ENCODE measurements at regions not wholly inside any gene's neighbourhood (a gene's known extent, or its start where the extent isn't known, plus 50 kb on each side); places are given as distances from the start of the nearest gene placed in this dataset.

DNA sequence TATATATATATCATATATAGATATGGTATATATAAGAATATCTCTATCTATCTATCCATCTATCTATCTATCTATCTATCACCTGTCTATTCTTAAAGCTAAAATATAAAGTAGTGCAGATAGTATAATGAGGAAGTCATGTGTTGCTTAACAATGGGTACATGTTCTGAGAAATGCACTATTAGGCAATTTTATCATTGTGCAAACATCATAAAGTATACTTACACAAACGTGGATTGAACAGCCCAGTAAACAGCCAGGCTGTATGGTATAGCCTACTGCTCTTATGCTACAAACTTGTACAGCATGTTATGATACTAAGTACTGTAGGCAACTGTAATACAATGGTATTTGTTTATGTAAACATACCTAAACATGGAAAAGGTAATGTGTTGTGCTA is 621.0 kb upstream of the NCAM2 start:
- ChIA-PET CTCF (no interaction called here), POLR2A (no interaction called here)
- no peak overlapping the region for H3K27ac ChIP-seq (ENCODE audit: low read depth, low read length)
- Mint-ChIP-seq H3K4me3 (no peak overlapping the region), H3K27me3 (no peaks in the 10 kb centered on the region), H3K27ac (no peak overlapping the region), H3K9me3 (peaks cover 0 to 7% (median 3%) of the 10 kb centered on the region in 11 donors), H3K4me1 (no peaks in the 10 kb centered on the region), H3K36me3 (no peaks in the 10 kb centered on the region)
- no peaks in the 10 kb centered on the region for H3K27me3 ChIP-seq (ENCODE audit: control insufficient read depth in 2 of 2, insufficient read depth in 2 of 2, low read length in 2 of 2)
- H3K9me3 ChIP-seq (ENCODE audit: control insufficient read depth in 2 of 3, low read length in 3 of 3), result no peaks in the 10 kb centered on the region
- H3K4me3 ChIP-seq (ENCODE audit: low read length), result no peak overlapping the region
- H3K4me1 ChIP-seq (ENCODE audit: control insufficient read depth in 2 of 2, insufficient read depth in 2 of 2, low read length in 2 of 2), result no peaks in the 10 kb centered on the region
- intact Hi-C loops (cut with micrococcal nuclease), result no loop called here
- DNase-seq (no peak), ATAC-seq (no peak)
- no peaks in the 10 kb centered on the region for H3K36me3 ChIP-seq (ENCODE audit: control insufficient read depth in 2 of 3, insufficient read depth in 3 of 3, low read length in 3 of 3)

DNA sequence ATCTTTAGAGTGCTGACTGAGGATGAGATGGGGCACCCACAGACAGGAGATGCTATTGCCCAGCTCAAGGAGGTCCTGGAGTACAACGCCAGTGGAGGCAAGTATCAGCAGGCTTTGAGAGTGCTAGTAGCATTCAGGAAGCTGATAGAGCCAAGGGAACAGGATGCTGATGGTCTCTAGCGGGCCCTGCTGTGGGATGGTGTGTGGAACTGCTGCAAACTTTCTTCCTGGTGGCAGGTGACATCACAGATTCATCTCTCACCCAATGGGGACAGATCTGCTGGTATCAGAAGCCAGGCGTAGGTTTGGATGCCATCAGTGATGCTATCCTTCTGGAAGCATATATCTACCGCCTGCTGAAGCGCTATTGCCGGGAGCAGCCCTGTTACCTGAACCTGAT is 609.8 kb upstream of the NCAM2 start:
- Mint-ChIP-seq H3K27me3 (no peaks in the 10 kb centered on the region), H3K4me1 (no peaks in the 10 kb centered on the region), H3K27ac (no peak overlapping the region), H3K4me3 (no peak overlapping the region), H3K36me3 (peaks cover 0 to 4% (median 0%) of the 10 kb centered on the region in 5 donors), H3K9me3 (peaks cover 6 to 43% (median 13%) of the 10 kb centered on the region in 11 donors)
- Histone ChIP-seq H3K4me3 (ENCODE audit: low read length) (no peak overlapping the region), H3K4me1 (ENCODE audit: control insufficient read depth in 2 of 2, insufficient read depth in 2 of 2, low read length in 2 of 2) (no peaks in the 10 kb centered on the region), H3K9me3 (ENCODE audit: control insufficient read depth in 2 of 3, low read length in 3 of 3) (no peaks in the 10 kb centered on the region), H3K27me3 (ENCODE audit: control insufficient read depth in 2 of 2, insufficient read depth in 2 of 2, low read length in 2 of 2) (no peaks in the 10 kb centered on the region), H3K27ac (ENCODE audit: low read depth, low read length) (no peak overlapping the region), H3K36me3 (ENCODE audit: control insufficient read depth in 2 of 3, insufficient read depth in 3 of 3, low read length in 3 of 3) (no peaks in the 10 kb centered on the region)
- intact Hi-C loops (cut with micrococcal nuclease), result no loop called here
- CTCF ChIA-PET, result no interaction called here
- ATAC-seq (no peak), DNase-seq (no peak)
- POLR2A ChIA-PET, result no interaction called here

DNA sequence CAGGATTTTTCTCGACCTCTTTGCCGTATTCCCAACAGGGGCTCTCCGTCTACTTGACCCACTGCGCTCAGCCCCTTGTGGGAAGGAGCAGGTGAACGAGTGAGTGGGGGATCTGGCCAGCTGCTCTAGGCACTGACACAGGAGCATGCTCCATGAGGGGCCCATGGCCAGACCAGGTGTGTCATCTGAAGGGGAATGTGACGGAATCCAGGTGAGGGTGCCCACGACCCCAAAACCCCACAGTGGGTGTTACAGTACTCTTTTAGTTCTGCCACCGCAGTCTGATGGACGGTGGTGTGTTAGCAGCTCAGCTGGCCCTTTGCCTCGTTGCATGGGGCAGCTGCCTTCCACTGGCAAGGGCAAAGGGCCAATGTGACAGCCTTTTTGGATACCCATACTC is 601.4 kb upstream of the NCAM2 start:
- H3K27ac ChIP-seq (ENCODE audit: low read depth, low read length), result no peak overlapping the region
- H3K27me3 ChIP-seq (ENCODE audit: control insufficient read depth in 2 of 2, insufficient read depth in 2 of 2, low read length in 2 of 2), result no peaks in the 10 kb centered on the region
- Mint-ChIP-seq H3K9me3 (peaks cover 0 to 23% (median 7%) of the 10 kb centered on the region in 11 donors), H3K4me1 (no peaks in the 10 kb centered on the region), H3K27ac (no peak overlapping the region), H3K36me3 (peaks cover 0 to 3% (median 0%) of the 10 kb centered on the region in 5 donors), H3K4me3 (no peak overlapping the region), H3K27me3 (no peaks in the 10 kb centered on the region)
- DNase-seq, result no peak
- no peaks in the 10 kb centered on the region for H3K9me3 ChIP-seq (ENCODE audit: control insufficient read depth in 2 of 3, low read length in 3 of 3)
- no peak overlapping the region for H3K4me3 ChIP-seq (ENCODE audit: low read length)
- no peaks in the 10 kb centered on the region for H3K36me3 ChIP-seq (ENCODE audit: control insufficient read depth in 2 of 3, insufficient read depth in 3 of 3, low read length in 3 of 3)
- no peak for ATAC-seq
- intact Hi-C loops (cut with micrococcal nuclease), result no loop called here
- ChIA-PET POLR2A (no interaction called here), CTCF (no interaction called here)
- H3K4me1 ChIP-seq (ENCODE audit: control insufficient read depth in 2 of 2, insufficient read depth in 2 of 2, low read length in 2 of 2), result no peaks in the 10 kb centered on the region

DNA sequence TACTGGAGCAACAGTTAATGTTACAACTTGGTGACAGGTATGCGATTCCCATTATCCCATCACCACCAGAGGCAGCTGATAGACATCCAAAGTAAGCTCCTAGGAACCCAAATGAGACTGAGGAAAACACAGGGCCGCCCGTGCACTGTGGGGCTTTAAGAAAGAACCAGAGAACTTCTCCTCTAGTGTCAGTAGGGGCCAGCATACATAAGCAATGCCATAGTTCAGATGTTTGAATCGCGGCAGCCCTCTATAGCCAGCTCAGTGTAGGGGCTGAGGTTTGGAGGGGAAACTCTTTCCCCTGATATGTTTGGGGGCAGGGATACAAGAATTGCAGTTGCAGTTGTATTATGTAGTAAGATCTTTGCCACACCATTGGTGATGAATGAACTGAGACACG is 593.3 kb upstream of the NCAM2 start:
- ATAC-seq, result no peak
- ChIA-PET CTCF (no interaction called here), POLR2A (no interaction called here)
- Mint-ChIP-seq H3K36me3 (no peaks in the 10 kb centered on the region), H3K4me3 (no peak overlapping the region), H3K27me3 (no peaks in the 10 kb centered on the region), H3K9me3 (peaks cover 2 to 32% (median 10%) of the 10 kb centered on the region in 11 donors), H3K4me1 (no peaks in the 10 kb centered on the region), H3K27ac (no peak overlapping the region)
- DNase-seq, result no peak
- no peaks in the 10 kb centered on the region for H3K27me3 ChIP-seq (ENCODE audit: control insufficient read depth in 2 of 2, insufficient read depth in 2 of 2, low read length in 2 of 2)
- no peaks in the 10 kb centered on the region for H3K4me1 ChIP-seq (ENCODE audit: control insufficient read depth in 2 of 2, insufficient read depth in 2 of 2, low read length in 2 of 2)
- H3K9me3 ChIP-seq (ENCODE audit: control insufficient read depth in 2 of 3, low read length in 3 of 3), result no peaks in the 10 kb centered on the region
- intact Hi-C loops (cut with micrococcal nuclease), result loop anchor here in 1 of 2 donors (5.0 kb wide), 1 partner anchor 1198 kb away; no protein-coding TSS in a partner anchor
- H3K36me3 ChIP-seq (ENCODE audit: control insufficient read depth in 2 of 3, insufficient read depth in 3 of 3, low read length in 3 of 3), result no peaks in the 10 kb centered on the region
- no peak overlapping the region for H3K4me3 ChIP-seq (ENCODE audit: low read length)
- no peak overlapping the region for H3K27ac ChIP-seq (ENCODE audit: low read depth, low read length)

DNA sequence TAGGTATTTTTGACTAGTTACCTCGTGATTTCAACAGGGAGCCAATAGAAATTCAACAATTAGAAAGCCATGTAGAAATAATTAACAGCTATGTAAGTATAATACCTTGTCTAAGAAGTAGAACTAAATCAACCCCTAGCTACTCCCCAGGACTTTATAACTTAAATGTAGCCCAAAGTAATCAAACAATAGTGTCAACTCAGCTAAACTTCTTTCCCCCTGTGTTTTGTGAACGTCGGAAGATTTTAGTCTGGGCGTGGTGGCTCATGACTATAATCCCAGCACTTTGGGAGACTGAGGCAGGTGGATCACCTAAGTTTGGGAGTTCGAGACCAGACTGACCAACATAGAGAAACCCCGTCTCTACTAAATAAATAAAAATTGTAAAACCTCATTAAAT is 579.9 kb upstream of the NCAM2 start:
- no peaks in the 10 kb centered on the region for H3K9me3 ChIP-seq (ENCODE audit: control insufficient read depth in 2 of 3, low read length in 3 of 3)
- Mint-ChIP-seq H3K4me3 (no peak overlapping the region), H3K27me3 (no peaks in the 10 kb centered on the region), H3K9me3 (peaks cover 0 to 43% (median 22%) of the 10 kb centered on the region in 11 donors), H3K27ac (no peak overlapping the region), H3K4me1 (no peaks in the 10 kb centered on the region), H3K36me3 (peaks cover 0 to 5% (median 0%) of the 10 kb centered on the region in 5 donors)
- CTCF ChIA-PET, result no interaction called here
- H3K4me1 ChIP-seq (ENCODE audit: control insufficient read depth in 2 of 2, insufficient read depth in 2 of 2, low read length in 2 of 2), result no peaks in the 10 kb centered on the region
- POLR2A ChIA-PET, result no interaction called here
- intact Hi-C loops (cut with micrococcal nuclease), result no loop called here
- no peak for ATAC-seq
- no peak overlapping the region for H3K4me3 ChIP-seq (ENCODE audit: low read length)
- no peak for DNase-seq
- H3K27me3 ChIP-seq (ENCODE audit: control insufficient read depth in 2 of 2, insufficient read depth in 2 of 2, low read length in 2 of 2), result no peaks in the 10 kb centered on the region
- no peak overlapping the region for H3K27ac ChIP-seq (ENCODE audit: low read depth, low read length)
- H3K36me3 ChIP-seq (ENCODE audit: control insufficient read depth in 2 of 3, insufficient read depth in 3 of 3, low read length in 3 of 3), result no peaks in the 10 kb centered on the region

DNA sequence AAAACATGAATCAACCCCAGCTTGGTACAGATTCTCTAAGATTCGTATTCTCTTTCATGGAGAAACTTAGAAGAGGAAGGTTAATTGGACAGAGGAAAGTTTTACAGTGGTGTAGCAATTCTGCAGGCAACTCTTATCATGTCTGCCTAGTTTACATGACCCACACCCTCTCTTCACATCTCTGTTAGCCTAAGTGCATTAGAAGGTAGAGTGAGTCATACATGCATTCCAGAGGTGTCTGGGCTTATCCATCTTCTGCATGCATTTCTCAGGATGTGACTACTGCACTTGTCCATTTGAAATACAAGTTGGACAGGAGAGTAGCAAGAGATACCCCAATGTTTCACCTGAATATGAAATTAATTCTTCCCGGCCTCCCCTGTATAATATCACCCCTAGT is 578.4 kb upstream of the NCAM2 start:
- Histone ChIP-seq H3K27ac (ENCODE audit: low read depth, low read length) (no peak overlapping the region), H3K4me1 (ENCODE audit: control insufficient read depth in 2 of 2, insufficient read depth in 2 of 2, low read length in 2 of 2) (no peaks in the 10 kb centered on the region), H3K36me3 (ENCODE audit: control insufficient read depth in 2 of 3, insufficient read depth in 3 of 3, low read length in 3 of 3) (no peaks in the 10 kb centered on the region), H3K9me3 (ENCODE audit: control insufficient read depth in 2 of 3, low read length in 3 of 3) (no peaks in the 10 kb centered on the region), H3K27me3 (ENCODE audit: control insufficient read depth in 2 of 2, insufficient read depth in 2 of 2, low read length in 2 of 2) (no peaks in the 10 kb centered on the region), H3K4me3 (ENCODE audit: low read length) (no peak overlapping the region)
- ChIA-PET POLR2A (no interaction called here), CTCF (no interaction called here)
- intact Hi-C loops (cut with micrococcal nuclease), result no loop called here
- Mint-ChIP-seq H3K27ac (no peak overlapping the region), H3K4me3 (no peak overlapping the region), H3K4me1 (no peaks in the 10 kb centered on the region), H3K27me3 (no peaks in the 10 kb centered on the region), H3K9me3 (peaks cover 0 to 34% (median 17%) of the 10 kb centered on the region in 11 donors), H3K36me3 (peaks cover 0 to 5% (median 0%) of the 10 kb centered on the region in 5 donors)
- ATAC-seq, result no peak
- no peak for DNase-seq

DNA sequence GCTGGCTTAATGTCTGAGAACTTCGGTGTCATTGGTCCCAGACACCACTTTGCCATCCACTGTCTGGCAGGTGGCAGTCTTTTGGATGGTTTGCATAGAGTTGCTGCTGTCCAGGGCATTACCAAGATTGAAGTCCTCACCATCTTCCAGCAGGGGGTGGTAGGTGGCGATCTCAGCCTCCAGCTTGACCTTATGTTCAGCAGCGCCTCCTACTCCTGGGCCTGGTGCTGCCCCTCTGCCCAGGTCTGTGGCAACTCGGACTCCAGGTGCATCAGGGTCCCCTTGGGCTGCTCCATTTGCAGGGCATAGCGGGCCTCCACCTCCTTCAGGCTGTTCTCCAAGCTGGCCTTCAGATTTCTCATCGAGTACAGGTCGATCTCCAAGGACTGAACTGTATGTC is 573.3 kb upstream of the NCAM2 start:
- H3K4me3 Mint-ChIP-seq, result no peak overlapping the region
- POLR2A ChIA-PET, result no interaction called here
- no peaks in the 10 kb centered on the region for H3K27me3 Mint-ChIP-seq
- Histone ChIP-seq H3K27ac (ENCODE audit: low read depth, low read length) (no peak overlapping the region), H3K4me3 (ENCODE audit: low read length) (no peak overlapping the region), H3K36me3 (ENCODE audit: control insufficient read depth in 2 of 3, insufficient read depth in 3 of 3, low read length in 3 of 3) (no peaks in the 10 kb centered on the region), H3K4me1 (ENCODE audit: control insufficient read depth in 2 of 2, insufficient read depth in 2 of 2, low read length in 2 of 2) (no peaks in the 10 kb centered on the region), H3K9me3 (ENCODE audit: control insufficient read depth in 2 of 3, low read length in 3 of 3) (no peaks in the 10 kb centered on the region), H3K27me3 (ENCODE audit: control insufficient read depth in 2 of 2, insufficient read depth in 2 of 2, low read length in 2 of 2) (no peaks in the 10 kb centered on the region)
- H3K4me1 Mint-ChIP-seq, result no peaks in the 10 kb centered on the region
- peaks cover 0 to 5% (median 0%) of the 10 kb centered on the region in 5 donors for H3K36me3 Mint-ChIP-seq
- peaks cover 0 to 29% (median 14%) of the 10 kb centered on the region in 11 donors for H3K9me3 Mint-ChIP-seq
- intact Hi-C loops (cut with micrococcal nuclease), result no loop called here
- CTCF ChIA-PET, result no interaction called here
- no peak for ATAC-seq
- H3K27ac Mint-ChIP-seq, result no peak overlapping the region
- no peak for DNase-seq
